ENCODE measurements at regions not wholly inside any gene's neighbourhood (a gene's known extent, or its start where the extent isn't known, plus 50 kb on each side); places are given as distances from the start of the nearest gene placed in this dataset.

DNA sequence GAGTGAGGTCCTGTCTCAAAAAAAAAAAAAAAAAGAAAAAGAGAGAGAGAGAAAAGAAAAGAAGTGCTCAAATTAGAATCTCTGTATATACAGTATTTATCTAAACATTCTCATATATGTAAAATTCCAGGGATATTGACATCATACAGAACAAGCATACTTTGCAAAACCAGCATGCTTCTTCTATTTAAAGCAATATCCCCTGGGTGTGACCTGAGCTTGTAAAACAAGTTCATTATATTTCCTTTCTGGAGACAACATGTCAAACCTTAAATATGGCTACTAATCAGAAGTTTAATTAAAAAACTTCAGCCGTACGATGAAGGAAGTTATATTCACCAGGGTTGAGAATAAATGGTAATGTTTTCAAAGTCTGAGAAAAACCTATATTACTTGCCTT is 175.8 kb upstream of the HMGA2 start:
- DNase-seq (ENCODE audit: insufficient read length, low spot score) (no peak), FAIRE-seq (no peak)

DNA sequence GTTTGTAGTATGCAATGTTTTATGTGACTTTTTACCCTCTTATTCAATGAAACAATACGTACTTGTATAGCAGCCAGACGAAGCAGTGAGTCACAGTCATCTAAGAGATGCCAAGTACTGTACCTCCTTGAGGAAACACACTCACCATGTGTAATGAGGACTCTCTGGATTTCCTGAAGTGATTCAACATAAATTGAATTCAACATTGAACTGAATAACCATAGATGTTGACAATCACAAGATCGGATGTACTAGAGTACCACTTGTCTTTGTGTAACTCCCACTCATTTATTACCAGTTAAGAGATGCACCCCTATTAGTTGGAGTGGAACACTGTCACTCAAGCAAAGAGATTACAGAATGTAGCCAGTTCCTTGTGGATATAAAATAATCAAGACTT is 175.2 kb upstream of the HMGA2 start:
- DNase-seq (ENCODE audit: insufficient read length, low spot score) (no peak), FAIRE-seq (no peak)

DNA sequence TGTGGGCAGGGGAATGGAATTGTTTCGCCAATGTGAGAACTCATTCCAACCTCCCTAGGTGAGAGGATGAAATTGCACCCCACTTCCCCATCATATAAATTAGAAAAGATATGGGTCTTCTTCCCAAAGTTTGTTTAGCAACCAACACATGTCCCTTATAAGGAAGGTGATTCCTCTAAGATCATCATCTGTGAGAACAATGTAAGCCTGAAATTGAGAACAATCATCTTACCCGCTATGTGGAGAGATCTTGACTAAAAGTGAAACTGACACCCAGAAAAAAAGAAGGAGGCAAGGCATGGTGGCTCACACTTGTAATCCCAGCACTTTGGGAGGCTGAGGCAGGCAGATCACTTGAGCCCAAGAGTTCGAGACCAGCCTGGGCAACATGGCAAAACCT is 173.2 kb upstream of the HMGA2 start:
- DNase-seq (ENCODE audit: insufficient read length, low spot score) = no peak

DNA sequence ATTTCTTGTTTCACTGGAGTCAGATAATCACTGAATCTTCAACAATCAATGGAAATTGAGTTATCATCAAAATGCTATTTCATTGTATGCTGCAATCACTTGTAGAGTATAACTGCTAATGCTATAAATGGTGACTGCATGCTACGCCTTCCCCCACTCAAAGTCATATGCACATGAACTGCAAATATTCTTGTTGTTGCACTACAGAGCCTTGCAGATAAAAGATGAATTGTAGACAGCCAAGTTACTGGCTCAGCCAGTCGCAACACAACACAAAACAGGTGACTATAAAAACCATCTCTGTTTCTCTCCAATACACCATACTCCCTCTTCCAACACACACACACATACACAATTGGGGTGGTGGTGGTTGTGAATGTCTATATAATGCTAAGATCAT is 171.0 kb upstream of the HMGA2 start:
- FAIRE-seq (no peak), DNase-seq (ENCODE audit: insufficient read length, low spot score) (no peak)

More for the DNA sequence above, 173.2 kb upstream of the HMGA2 start:
- no peak for FAIRE-seq

DNA sequence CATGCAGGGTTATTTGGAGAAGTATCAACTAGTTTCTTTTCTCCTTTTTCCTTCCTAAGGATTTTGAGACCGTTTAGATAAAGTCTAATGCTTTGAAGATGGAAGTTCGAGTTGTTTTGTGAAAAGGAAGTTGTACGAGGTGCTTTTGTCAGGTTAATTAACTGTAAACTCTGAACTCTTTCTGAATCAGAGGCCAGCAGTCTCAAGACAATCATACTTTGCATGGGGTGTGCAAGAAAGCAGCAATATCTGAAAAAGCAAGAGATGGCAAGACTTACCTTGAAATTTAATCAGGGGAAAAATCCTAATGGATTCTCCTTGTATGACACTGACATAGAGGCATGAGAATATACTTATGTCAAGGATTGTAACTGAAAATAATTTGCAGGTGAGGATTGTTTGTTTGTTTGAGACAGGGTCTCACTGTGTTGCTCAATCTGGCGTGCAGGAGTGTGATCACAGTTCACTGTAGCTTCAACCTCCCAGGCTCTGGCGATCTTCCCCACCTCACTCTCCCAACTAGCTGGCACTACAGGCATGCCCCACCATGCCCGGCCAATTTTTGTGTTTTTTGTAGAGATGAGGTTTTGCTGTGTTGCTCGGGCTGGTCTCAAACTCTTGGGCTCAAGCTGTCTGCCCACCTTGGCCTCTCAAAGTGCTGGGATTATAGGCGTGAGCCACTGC is 170.2 kb upstream of the HMGA2 start:
- FAIRE-seq (no peak), DNase-seq (ENCODE audit: insufficient read length, low spot score) (no peak)

DNA sequence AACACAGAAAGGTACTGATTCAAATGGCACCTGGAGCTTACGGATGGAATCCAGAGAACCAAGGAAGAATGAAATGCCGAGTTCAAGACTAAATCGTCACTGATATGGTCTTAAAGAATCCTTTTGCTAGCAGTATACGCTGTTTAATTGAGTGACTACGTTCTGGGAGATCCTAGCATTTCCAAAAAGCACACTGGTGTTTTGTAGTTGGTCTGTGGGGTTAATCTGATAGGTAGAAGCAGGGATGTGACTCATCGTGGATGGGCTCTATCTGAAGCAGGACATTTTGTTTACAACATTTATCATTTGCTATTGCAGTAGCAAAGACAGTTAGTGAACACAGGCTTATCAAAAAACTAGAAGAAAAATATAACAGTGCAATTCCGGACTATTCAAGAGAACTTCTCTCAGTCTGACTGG is 169.2 kb upstream of the HMGA2 start:
- FAIRE-seq (no peak), DNase-seq (ENCODE audit: insufficient read length, low spot score) (no peak)

DNA sequence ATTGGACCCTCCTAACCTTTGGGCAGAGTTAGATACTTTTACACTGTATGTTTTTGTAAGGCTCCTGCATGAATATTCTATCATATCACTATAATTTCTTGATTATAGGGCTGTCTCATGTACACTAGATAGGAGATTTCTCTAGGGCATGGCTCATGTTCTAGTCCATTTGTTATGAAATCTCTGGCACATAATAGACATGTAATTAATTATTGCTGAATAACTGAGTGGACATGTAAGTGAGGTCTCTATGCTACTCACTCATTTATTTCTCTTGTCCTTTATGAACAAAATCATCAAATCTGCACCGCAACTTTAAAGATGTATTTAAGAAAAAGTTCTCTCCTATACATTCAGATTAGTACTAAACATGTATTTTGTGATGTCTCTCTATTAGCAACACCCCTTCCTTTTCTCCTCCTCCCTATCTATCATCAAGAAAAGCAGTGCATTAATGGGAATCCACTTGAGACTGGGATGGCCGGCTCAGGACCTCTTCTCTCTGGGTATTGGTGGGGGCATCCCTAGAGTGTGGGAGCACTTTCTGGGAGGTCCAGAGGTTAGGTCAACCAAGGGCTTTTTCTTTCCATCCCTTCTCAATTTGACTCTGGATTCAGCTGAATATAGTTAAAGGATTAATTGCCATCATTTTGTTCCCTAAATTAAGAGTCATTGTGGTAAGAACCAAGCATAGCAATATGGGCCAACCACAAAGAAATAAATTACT is 168.0 kb upstream of the HMGA2 start:
- FAIRE-seq (no peak), DNase-seq (ENCODE audit: insufficient read length, low spot score) (no peak)

DNA sequence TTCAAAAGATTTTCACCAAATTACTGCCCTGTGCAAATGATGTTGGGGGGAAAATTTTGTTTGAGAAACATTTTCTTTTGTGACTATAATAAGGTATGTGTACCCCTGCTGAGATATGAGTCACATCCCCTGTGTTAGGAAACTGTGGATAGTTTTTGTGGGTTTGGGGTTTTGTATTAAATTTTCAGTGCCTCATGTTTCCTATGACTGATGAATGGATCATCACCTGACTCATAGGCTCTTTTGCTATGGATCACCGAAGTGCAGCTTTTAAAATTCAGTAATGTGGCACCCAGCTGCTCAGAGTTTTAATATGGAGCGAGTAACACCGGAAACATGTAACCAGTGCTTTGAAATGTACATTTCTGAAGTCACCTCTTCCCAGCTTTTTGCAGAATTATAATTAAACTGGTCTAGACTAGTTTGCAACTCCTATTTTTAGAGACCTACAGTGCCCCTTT is 167.4 kb upstream of the HMGA2 start:
- DNase-seq (ENCODE audit: insufficient read length, low spot score) (no peak), FAIRE-seq (no peak)

DNA sequence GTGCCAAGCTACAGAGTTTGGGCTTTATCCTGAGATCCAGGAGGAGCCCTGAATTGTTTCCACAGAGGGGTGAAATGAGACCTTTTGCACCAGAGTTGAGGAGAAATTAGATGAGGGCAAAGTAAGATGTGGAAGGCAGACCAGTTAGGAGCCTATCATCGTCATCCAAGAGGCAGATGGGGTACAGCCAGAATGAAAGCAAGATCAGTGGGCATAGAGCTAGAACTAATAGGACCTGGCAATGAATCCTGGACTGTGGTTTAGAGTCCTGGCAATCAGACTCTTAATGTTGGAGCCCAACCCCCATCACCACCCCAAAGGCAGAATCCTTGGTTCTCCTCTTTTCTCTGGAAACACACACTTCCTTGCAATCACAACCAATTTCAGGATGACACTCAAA is 166.6 kb upstream of the HMGA2 start:
- FAIRE-seq = no peak
- DNase-seq (ENCODE audit: insufficient read length, low spot score) = no peak

DNA sequence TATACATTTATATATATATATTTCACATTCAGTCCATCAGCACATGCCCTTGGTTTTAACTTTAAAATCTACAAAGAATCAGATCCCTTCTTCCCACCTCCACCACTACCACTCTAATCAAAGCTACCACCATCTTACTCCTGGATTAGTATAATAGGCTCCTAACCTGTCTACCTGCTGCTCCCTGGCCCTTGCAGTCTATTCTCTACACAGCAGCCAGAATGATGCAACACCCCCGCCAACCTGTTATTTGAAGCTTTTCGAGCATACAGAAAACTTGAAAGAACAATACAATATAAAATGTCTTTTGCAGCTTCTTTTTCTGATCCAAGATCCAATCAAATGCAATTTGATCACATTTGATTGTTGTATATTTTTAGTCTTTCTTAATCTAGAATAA is 165.9 kb upstream of the HMGA2 start:
- FAIRE-seq (no peak), DNase-seq (ENCODE audit: insufficient read length, low spot score) (no peak)

DNA sequence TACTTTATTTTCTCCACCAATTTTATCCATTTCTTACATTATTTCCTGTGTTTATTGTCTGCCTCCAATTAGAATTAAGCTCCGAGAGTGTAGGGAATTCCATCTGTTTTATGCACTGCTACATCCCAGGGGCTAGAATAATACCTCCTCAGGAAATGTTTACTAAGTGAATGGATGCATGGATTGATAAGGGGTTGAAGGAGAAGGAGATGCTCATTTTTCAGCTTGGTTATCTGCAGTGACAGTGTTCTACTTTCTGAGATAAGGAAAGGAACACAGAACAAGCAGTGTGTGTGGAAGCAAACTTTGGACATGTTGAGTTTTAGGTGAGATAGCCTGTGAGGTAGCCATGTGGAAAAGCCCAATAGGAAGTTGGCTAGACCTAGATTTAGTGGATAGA is 164.6 kb upstream of the HMGA2 start:
- DNase-seq (ENCODE audit: insufficient read length, low spot score) = no peak
- no peak for FAIRE-seq

DNA sequence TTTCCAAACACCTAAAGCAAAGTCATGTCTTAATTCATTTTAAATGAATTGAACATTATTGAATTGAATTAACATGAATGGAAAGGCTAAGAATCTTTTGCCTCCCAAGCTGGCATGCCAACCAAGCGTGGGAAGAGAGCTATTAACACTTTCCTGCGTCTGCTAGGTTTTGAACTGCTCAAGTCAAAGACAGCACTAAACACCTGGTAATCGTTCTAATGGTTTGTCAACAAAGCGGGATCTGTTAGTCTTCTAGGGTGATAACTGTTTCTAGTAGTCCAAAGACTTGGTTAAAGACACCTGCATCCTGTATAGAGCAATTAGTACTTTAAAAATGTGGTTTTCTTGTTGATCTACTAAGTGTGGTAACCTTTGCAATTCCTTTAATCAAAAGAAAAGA is 164.2 kb upstream of the HMGA2 start:
- FAIRE-seq (no peak), DNase-seq (ENCODE audit: insufficient read length, low spot score) (no peak)

DNA sequence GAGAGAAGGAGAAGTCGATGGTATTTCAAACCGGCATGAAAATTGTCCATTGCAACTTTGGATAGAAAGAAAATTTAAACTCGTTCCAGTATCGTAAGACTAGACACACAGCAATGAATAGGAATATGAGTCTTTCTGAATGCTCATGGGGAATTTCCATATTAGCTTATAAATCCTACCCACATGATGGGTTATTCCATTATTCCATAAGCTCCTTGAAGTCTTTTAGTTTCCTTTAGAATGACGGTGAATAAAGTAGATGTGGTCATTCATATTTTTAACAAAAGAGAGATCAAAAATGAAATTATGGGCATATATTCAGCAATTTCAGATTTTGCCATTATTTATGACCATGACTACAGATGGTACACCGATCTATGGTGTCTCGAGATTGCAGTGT is 163.4 kb upstream of the HMGA2 start:
- FAIRE-seq = no peak
- DNase-seq (ENCODE audit: insufficient read length, low spot score) = no peak

DNA sequence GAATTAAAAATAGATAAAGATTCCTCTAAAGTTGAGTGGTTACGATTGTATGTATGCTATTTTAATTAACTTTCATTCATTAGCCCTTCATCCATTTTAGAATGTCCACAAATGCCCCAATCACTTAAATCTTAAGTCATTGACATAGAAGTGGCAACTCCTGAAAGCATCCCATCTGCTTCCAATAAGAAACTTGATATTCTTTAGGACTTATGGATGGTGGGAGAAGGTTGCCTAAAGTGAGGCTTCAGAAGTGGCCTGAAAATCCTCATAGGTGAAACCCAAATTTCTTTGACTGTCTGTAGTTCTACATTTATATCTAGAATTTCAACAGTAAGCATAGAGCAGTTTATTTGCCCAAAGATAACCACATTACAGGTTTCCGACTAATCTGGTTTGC is 161.7 kb upstream of the HMGA2 start:
- FAIRE-seq = no peak
- no peak for DNase-seq (ENCODE audit: insufficient read length, low spot score)

DNA sequence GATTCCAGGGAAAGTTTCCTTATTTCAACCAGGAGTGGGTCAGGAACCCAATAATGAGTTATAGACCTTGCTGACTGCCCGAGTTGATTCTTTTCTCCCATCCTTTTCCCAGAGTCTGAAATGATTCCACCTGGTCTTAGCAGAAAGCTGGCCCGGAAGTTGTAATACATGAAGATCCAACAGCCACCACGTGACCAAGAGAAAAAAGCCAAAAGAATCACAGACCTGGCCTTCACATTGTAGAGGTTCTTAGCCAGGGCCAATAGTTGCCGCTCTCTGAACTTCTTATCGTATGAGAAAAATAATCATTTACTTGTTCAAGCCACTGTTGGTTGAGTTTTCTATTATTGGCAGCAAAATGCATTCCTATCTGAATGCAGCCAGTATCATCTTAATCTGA is 161.2 kb upstream of the HMGA2 start:
- no peak for FAIRE-seq
- no peak for DNase-seq (ENCODE audit: insufficient read length, low spot score)

DNA sequence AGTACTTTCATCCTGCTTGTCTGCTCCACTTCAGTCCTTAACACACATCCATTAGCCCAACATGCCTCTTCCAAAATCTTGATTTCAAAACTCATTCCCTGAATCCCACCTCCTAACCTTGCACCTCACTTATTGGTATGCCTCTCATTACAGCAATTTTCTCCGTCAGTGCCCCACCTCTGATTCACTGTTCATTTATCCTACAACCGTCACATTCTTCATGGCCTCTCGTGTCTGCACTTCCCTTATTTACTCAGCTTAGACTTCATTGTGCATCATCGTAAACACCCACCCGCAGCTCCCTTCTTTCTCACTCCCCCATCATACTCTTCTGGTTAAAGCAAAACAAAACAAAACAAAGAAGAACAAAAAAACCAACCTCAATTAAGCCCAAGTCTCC is 160.6 kb upstream of the HMGA2 start:
- DNase-seq (ENCODE audit: insufficient read length, low spot score) = no peak
- no peak for FAIRE-seq

DNA sequence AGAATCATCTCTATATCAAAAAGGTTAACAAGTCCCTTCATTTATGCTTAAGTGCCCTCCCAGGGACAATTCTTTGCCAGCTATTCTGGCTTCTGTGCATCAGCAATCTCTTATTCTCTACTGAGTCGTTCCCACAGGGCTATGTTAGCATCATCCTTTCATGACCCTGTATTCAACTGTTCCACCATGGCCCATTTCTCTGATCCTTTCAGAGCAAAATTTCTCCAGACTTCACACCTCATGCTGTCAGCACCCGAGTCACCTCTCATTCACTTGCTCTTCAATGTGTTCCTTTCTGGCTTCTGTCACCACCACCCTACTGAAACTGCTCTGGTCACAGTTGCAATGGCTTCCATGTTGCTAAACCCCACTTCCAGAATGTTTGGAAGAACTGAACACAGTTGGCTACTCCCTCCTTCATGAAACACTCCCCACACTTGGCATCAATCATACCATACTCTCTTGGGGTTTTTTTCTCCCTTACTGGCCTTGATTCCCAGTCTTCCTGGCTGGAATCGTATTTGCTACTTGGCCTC is 159.5 kb upstream of the HMGA2 start:
- no peak for DNase-seq (ENCODE audit: insufficient read length, low spot score)
- no peak for FAIRE-seq

DNA sequence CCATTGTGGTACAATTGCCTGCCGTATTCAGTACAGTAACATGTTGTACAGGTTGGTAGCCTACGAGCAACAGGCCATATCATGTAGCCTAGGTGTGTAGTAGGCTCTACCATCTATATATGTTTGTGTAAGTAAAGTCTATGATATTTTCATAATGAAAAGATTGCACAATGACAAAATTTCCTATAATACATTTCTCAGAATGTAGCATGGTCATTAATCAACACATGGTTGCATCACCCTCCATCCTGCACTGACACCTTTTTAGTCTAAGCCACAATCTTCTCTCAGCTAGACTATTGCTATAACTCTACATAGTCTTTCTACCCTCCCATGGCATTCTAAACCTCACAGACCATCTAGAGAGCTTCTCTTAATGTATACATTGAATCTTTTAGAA is 158.5 kb upstream of the HMGA2 start:
- DNase-seq (ENCODE audit: insufficient read length, low spot score) = no peak
- FAIRE-seq = no peak

DNA sequence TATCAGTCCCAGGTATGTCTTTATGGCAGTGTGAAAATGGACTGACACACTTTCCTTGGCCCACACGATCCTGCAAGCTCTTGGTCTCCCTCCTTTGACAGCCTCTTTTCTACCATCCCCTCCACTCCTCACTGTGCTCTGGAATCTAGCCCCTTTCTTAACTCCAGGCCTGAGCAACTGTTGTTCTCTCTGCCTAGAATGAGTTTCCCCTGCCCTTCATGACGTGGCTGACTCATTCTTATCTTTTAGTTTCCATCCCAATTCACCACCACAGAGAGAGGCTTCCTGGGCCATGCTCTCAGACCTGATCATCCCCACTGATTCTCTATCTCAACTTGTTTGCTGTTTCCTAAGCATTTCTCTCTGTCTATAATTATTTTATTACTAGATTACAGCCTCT is 157.4 kb upstream of the HMGA2 start:
- no peak for FAIRE-seq
- no peak for DNase-seq (ENCODE audit: insufficient read length, low spot score)

DNA sequence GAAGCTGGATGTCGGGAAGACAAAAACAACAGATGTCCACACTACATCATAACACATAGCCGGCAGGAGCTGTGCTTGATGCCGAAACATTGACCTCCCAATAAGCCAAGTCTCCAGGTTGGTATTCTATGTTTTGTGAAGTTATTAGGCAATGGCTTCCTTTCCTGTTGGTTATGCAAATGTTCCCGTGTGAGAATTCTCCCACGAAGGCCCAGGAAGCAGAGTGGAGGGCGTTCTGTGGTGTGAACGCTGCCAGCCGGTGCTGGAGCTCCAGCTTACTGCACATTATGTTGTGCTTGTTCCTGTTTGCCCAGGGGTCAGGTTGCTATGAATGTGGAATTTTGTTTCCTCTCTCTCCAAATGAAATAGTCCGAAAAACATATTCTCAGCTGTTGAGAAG is 156.4 kb upstream of the HMGA2 start:
- DNase-seq (ENCODE audit: insufficient read length, low spot score) (no peak), FAIRE-seq (no peak)

DNA sequence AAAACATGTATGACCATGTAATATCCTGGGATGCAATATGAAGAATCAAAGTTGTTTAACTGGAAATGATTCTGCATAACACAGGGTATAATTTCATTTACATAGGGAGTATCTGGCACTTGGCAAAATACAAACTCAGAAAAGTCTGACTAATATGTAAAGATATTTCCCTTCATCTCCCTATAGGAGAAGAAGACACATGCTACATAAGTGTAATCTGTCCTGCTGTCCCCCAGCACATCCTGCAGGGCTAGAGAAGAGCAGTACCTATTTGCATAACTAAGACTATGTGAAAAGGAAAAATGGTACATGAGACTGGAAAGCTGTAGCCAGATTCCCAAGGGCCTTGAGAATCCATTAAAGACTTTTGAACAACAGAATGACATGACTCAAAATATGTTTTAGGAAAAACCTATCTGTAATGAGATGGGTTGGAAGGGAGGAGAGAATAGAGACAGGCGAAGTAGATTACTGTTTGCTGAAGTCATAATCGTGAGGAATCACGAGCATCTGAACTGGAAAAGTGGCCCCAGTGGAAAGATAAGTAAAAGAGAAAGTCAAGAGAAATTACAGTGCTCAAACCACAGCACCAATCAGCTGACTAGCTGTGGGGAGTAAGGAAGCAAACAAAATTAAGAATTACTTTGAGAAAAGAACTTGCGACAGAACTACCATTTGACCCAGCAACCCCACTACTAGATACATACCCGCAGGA is 155.1 kb upstream of the HMGA2 start:
- FAIRE-seq = no peak
- DNase-seq (ENCODE audit: insufficient read length, low spot score) = no peak

DNA sequence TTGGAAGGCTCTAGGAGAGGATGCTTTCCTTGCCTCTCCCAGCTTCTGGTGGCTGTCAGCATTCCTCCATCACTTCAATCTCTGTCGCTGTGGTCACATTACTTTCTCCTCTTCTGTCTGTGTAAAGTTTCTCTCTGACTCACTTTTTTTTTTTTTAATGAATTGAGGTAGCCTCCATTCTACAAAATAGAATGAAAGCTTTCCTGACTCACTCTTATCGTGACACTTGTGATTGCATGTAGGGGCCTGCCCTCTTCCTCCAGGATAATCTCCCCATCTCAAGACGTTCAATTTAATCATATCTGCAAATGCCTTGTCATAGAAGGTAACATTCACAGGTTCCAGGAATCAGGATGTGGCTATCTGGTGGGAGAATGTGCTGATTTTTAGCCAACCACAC is 153.5 kb upstream of the HMGA2 start:
- DNase-seq (ENCODE audit: insufficient read length, low spot score) (no peak), FAIRE-seq (no peak)

All from GM19239 (cell line).